Duodenal mucosa (tissue), 2 donors: ENCODE measurements at regions not wholly inside any gene's neighbourhood (a gene's known extent, or its start where the extent isn't known, plus 50 kb on each side); places are given as distances from the start of the nearest gene placed in this dataset.

ENCODE experiments used
- H3K27ac ChIP-seq: one replicate; pipeline ENCODE4 v1.7.0; 2013; ENCODE audit warnings: low read depth, low read length
- H3K27me3 ChIP-seq, 2 donors: one replicate each; pipeline ENCODE4 v1.7.0; 2013; ENCODE audit warnings: low read length in 2 of 2, control low read depth in 1 of 2; ENCODE audit not compliant: insufficient read depth in 2 of 2, control insufficient read depth in 1 of 2
- H3K36me3 ChIP-seq, 2 donors: one replicate each; pipeline ENCODE4 v1.7.0; 2013; ENCODE audit warnings: low read length in 2 of 2, control low read depth in 1 of 2; ENCODE audit not compliant: insufficient read depth in 2 of 2, control insufficient read depth in 1 of 2
- H3K4me1 ChIP-seq, 2 donors: one replicate each; pipeline ENCODE4 v1.7.0; 2013; ENCODE audit warnings: low read length in 2 of 2, control low read depth in 1 of 2; ENCODE audit not compliant: insufficient read depth in 2 of 2, control insufficient read depth in 1 of 2
- H3K4me3 ChIP-seq, 2 donors: one replicate each; pipeline ENCODE4 v1.7.0; 2013; ENCODE audit warnings: low read length in 2 of 2, low read depth in 1 of 2
- H3K9ac ChIP-seq, 2 donors: one replicate each; pipeline ENCODE4 v1.7.0; 2013; ENCODE audit warnings: low read length in 2 of 2, low read depth in 1 of 2
- H3K9me3 ChIP-seq, 2 donors: one replicate each; pipeline ENCODE4 v1.7.0; 2013; ENCODE audit warnings: low read length in 2 of 2, control low read depth in 1 of 2; ENCODE audit not compliant: control insufficient read depth in 1 of 2

GRCh38 chr4:79074040-79074439 is 134.8 kb upstream of the PAQR3 start:
- no peaks in the 10 kb centered on the region for H3K4me1 ChIP-seq
- no peaks in the 10 kb centered on the region for H3K27me3 ChIP-seq
- no peak overlapping the region for H3K27ac ChIP-seq
- no peaks in the 10 kb centered on the region for H3K36me3 ChIP-seq
- no peak overlapping the region for H3K4me3 ChIP-seq
- peaks cover 0 to 2% of the 10 kb centered on the region in 2 donors for H3K9me3 ChIP-seq
- H3K9ac ChIP-seq: no peak overlapping the region

GRCh38 chr4:79073471-79073870 is 134.2 kb upstream of the PAQR3 start:
- no peak overlapping the region for H3K9ac ChIP-seq
- H3K27me3 ChIP-seq: no peaks in the 10 kb centered on the region
- H3K4me1 ChIP-seq: no peaks in the 10 kb centered on the region
- H3K4me3 ChIP-seq: no peak overlapping the region
- H3K9me3 ChIP-seq: peaks cover 0 to 2% of the 10 kb centered on the region in 2 donors
- no peaks in the 10 kb centered on the region for H3K36me3 ChIP-seq
- H3K27ac ChIP-seq: no peak overlapping the region

- no peaks in the 10 kb centered on the region for H3K4me1 ChIP-seq
- H3K27me3 ChIP-seq: no peaks in the 10 kb centered on the region
- H3K9me3 ChIP-seq: no peaks in the 10 kb centered on the region
- H3K4me3 ChIP-seq: no peak overlapping the region
- no peaks in the 10 kb centered on the region for H3K36me3 ChIP-seq
- no peak overlapping the region for H3K9ac ChIP-seq
- no peak overlapping the region for H3K27ac ChIP-seq
Measured at GRCh38 chr4:79065262-79065661, 126.0 kb upstream of the PAQR3 start.

GRCh38 chr4:79064806-79065205 is 125.6 kb upstream of the PAQR3 start:
- Histone ChIP-seq H3K9ac (no peak overlapping the region), H3K4me3 (no peak overlapping the region), H3K4me1 (no peaks in the 10 kb centered on the region)

GRCh38 chr4:79059631-79060399 is 120.6 kb upstream of the PAQR3 start:
- H3K27me3 ChIP-seq: no peaks in the 10 kb centered on the region
- no peaks in the 10 kb centered on the region for H3K9me3 ChIP-seq
- no peak overlapping the region for H3K27ac ChIP-seq
- no peak overlapping the region for H3K4me3 ChIP-seq
- peaks cover 0 to 4% of the 10 kb centered on the region in 2 donors for H3K4me1 ChIP-seq
- H3K9ac ChIP-seq: no peak overlapping the region
- H3K36me3 ChIP-seq: no peaks in the 10 kb centered on the region

More at GRCh38 chr4:79064806-79065205, 125.6 kb upstream of the PAQR3 start:
- Histone ChIP-seq H3K27me3 (no peaks in the 10 kb centered on the region), H3K36me3 (no peaks in the 10 kb centered on the region), H3K9me3 (no peaks in the 10 kb centered on the region), H3K27ac (no peak overlapping the region)

GRCh38 chr4:79057772-79058171 is 118.5 kb upstream of the PAQR3 start:
- no peak overlapping the region for H3K9ac ChIP-seq

GRCh38 chr4:79053754-79054153 is 114.5 kb upstream of the PAQR3 start:
- H3K36me3 ChIP-seq: no peaks in the 10 kb centered on the region
- no peak overlapping the region for H3K27ac ChIP-seq
- H3K4me1 ChIP-seq: peaks cover 3 to 25% of the 10 kb centered on the region in 2 donors
- H3K9me3 ChIP-seq: no peaks in the 10 kb centered on the region
- H3K27me3 ChIP-seq: no peaks in the 10 kb centered on the region
- no peak overlapping the region for H3K4me3 ChIP-seq
- H3K9ac ChIP-seq: no peak overlapping the region

More at GRCh38 chr4:79057772-79058171, 118.5 kb upstream of the PAQR3 start:
- no peak overlapping the region for H3K27ac ChIP-seq
- H3K27me3 ChIP-seq: no peaks in the 10 kb centered on the region
- no peaks in the 10 kb centered on the region for H3K36me3 ChIP-seq
- peaks cover 0 to 4% of the 10 kb centered on the region in 2 donors for H3K4me1 ChIP-seq
- no peak overlapping the region for H3K4me3 ChIP-seq
- H3K9me3 ChIP-seq: no peaks in the 10 kb centered on the region

- Histone ChIP-seq H3K36me3 (no peaks in the 10 kb centered on the region), H3K4me3 (peak overlapping the region; percentile 65 to 67), H3K27me3 (no peaks in the 10 kb centered on the region), H3K4me1 (peaks cover 6 to 24% of the 10 kb centered on the region in 2 donors), H3K27ac (no peak overlapping the region), H3K9me3 (no peaks in the 10 kb centered on the region), H3K9ac (peak overlapping the region in 1 of 2 donors; percentile 49)
Measured at GRCh38 chr4:79050541-79050880, 111.3 kb upstream of the PAQR3 start.

GRCh38 chr4:79049840-79050540 is 110.8 kb upstream of the PAQR3 start:
- H3K9me3 ChIP-seq: no peaks in the 10 kb centered on the region
- no peaks in the 10 kb centered on the region for H3K27me3 ChIP-seq
- H3K4me1 ChIP-seq: peaks cover 6 to 24% of the 10 kb centered on the region in 2 donors
- peak overlapping the region; percentile 27 to 49 for H3K9ac ChIP-seq
- no peaks in the 10 kb centered on the region for H3K36me3 ChIP-seq
- peak overlapping the region; percentile 65 to 67 for H3K4me3 ChIP-seq
- no peak overlapping the region for H3K27ac ChIP-seq

- Histone ChIP-seq H3K4me3 (no peak overlapping the region), H3K9me3 (no peaks in the 10 kb centered on the region), H3K9ac (no peak overlapping the region), H3K27ac (no peak overlapping the region), H3K4me1 (peaks cover 6 to 24% of the 10 kb centered on the region in 2 donors), H3K36me3 (no peaks in the 10 kb centered on the region), H3K27me3 (no peaks in the 10 kb centered on the region)
Measured at GRCh38 chr4:79048878-79049277, 109.6 kb upstream of the PAQR3 start.
